ENCODE measurements at regions not wholly inside any gene's neighbourhood (a gene's known extent, or its start where the extent isn't known, plus 50 kb on each side); places are given as distances from the start of the nearest gene placed in this dataset.

DNA sequence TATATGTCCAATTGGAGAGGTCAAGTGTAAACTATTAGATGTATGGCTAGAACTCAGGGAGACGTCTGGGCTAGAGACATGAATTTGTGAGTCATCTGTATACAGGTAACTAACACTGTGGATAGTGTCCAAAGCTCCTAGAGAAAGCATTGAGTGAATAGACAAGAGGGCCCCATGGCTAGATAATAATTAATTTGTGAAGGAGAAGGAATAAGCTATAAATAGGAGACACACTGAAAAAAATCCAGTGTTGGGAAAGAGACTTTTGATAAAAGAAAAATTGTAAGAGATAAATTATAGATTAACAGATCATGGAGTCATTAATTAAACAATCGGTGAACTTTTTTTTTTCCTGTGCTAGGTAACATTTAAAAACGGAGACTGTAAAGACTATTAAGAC lies 326.6 kb upstream of the PRICKLE1 start:
- intact Hi-C loops (cut with micrococcal nuclease) = no loop called here
- no peaks in the 10 kb centered on the region for H3K79me2 ChIP-seq (ENCODE audit: insufficient read depth, low read length)
- H3K36me3 ChIP-seq (replicated peaks in 1 of 2; ENCODE audit: control insufficient read depth in 1 of 2, insufficient read depth in 2 of 2, low read length in 2 of 2) = no peaks in the 10 kb centered on the region
- no peaks in the 10 kb centered on the region for H3K27me3 ChIP-seq (ENCODE audit: control insufficient read depth in 2 of 2, insufficient read depth in 2 of 2, low read length in 2 of 2)
- peaks cover 0 to 8% of the 10 kb centered on the region in 2 donors for H3K9me3 ChIP-seq (replicated peaks in 1 of 2; ENCODE audit: control insufficient read depth in 1 of 2, insufficient read depth in 1 of 2, low read length in 2 of 2)
- H2AFZ ChIP-seq (ENCODE audit: insufficient read depth, low read depth, low read length, poor library complexity, severe bottlenecking) = no peak overlapping the region
- Mint-ChIP-seq H3K9me3 (peaks cover 7 to 15% (median 11%) of the 10 kb centered on the region in 7 donors), H3K4me3 (no peak overlapping the region), H3K4me1 (no peaks in the 10 kb centered on the region), H3K27ac (no peak overlapping the region), H3K36me3 (no peaks in the 10 kb centered on the region), H3K27me3 (ENCODE audit: low read depth in 3 of 3) (no peaks in the 10 kb centered on the region)
- TF ChIP-seq, protein P1, sequence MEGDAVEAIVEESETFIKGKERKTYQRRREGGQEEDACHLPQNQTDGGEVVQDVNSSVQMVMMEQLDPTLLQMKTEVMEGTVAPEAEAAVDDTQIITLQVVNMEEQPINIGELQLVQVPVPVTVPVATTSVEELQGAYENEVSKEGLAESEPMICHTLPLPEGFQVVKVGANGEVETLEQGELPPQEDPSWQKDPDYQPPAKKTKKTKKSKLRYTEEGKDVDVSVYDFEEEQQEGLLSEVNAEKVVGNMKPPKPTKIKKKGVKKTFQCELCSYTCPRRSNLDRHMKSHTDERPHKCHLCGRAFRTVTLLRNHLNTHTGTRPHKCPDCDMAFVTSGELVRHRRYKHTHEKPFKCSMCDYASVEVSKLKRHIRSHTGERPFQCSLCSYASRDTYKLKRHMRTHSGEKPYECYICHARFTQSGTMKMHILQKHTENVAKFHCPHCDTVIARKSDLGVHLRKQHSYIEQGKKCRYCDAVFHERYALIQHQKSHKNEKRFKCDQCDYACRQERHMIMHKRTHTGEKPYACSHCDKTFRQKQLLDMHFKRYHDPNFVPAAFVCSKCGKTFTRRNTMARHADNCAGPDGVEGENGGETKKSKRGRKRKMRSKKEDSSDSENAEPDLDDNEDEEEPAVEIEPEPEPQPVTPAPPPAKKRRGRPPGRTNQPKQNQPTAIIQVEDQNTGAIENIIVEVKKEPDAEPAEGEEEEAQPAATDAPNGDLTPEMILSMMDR (IDR thresholded peaks at IDR 0.05) = no peak
- H3K9ac ChIP-seq (ENCODE audit: insufficient read depth, low read length, poor library complexity, severe bottlenecking) = no peak overlapping the region
- no peaks in the 10 kb centered on the region for H3K4me1 ChIP-seq (ENCODE audit: control insufficient read depth in 1 of 2, insufficient read depth in 2 of 2, low read length in 2 of 2)
- H4K20me1 ChIP-seq (ENCODE audit: insufficient read depth, low read length) = no peaks in the 10 kb centered on the region
- WGBS (ENCODE audit: insufficient coverage) = 86% methylated on average over 1 of the region's 3 CpGs
- no peak for DNase-seq
- H3K4me3 ChIP-seq (replicated peaks in 1 of 3; ENCODE audit: low read depth in 2 of 3, low read length in 3 of 3) = no peak overlapping the region
- H3K27ac ChIP-seq (ENCODE audit: low read depth in 1 of 2, low read length in 2 of 2) = no peak overlapping the region
- H3K4me2 ChIP-seq (replicated peaks; ENCODE audit: extremely low read depth, low read length, poor library complexity, severe bottlenecking) = no peak overlapping the region

DNA sequence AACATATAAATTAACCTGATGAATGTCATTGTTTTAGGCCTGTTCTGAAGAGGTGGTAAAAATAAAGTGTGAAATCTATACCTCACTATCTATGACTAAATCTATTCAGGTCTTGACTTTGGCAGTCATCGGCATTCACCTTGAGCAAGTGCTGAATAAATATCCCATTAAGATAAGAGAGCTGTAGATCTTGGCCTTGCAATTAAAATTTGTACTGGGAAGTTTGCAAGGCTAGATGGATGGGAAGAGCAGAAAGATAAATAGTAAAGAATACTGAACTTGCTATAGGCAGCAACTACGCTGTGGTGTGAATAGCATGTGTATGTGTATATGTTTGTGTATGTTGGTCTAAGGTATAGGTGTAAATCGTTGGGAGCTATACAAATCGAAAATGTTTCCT lies 325.9 kb upstream of the PRICKLE1 start:
- Histone ChIP-seq H3K27ac (ENCODE audit: low read depth in 1 of 2, low read length in 2 of 2) (no peak overlapping the region), H3K27me3 (ENCODE audit: control insufficient read depth in 2 of 2, insufficient read depth in 2 of 2, low read length in 2 of 2) (no peaks in the 10 kb centered on the region), H2AFZ (ENCODE audit: insufficient read depth, low read depth, low read length, poor library complexity, severe bottlenecking) (no peak overlapping the region), H3K36me3 (replicated peaks in 1 of 2; ENCODE audit: control insufficient read depth in 1 of 2, insufficient read depth in 2 of 2, low read length in 2 of 2) (no peaks in the 10 kb centered on the region), H3K4me2 (replicated peaks; ENCODE audit: extremely low read depth, low read length, poor library complexity, severe bottlenecking) (no peak overlapping the region), H3K9me3 (replicated peaks in 1 of 2; ENCODE audit: control insufficient read depth in 1 of 2, insufficient read depth in 1 of 2, low read length in 2 of 2) (peaks cover 0 to 13% of the 10 kb centered on the region in 2 donors), H3K79me2 (ENCODE audit: insufficient read depth, low read length) (no peaks in the 10 kb centered on the region), H4K20me1 (ENCODE audit: insufficient read depth, low read length) (no peaks in the 10 kb centered on the region), H3K9ac (ENCODE audit: insufficient read depth, low read length, poor library complexity, severe bottlenecking) (no peak overlapping the region), H3K4me1 (ENCODE audit: control insufficient read depth in 1 of 2, insufficient read depth in 2 of 2, low read length in 2 of 2) (no peaks in the 10 kb centered on the region), H3K4me3 (replicated peaks in 1 of 3; ENCODE audit: low read depth in 2 of 3, low read length in 3 of 3) (no peak overlapping the region)
- Mint-ChIP-seq H3K4me1 (no peaks in the 10 kb centered on the region), H3K27ac (no peak overlapping the region), H3K9me3 (peaks cover 12 to 18% (median 13%) of the 10 kb centered on the region in 7 donors), H3K36me3 (no peaks in the 10 kb centered on the region), H3K27me3 (ENCODE audit: low read depth in 3 of 3) (no peaks in the 10 kb centered on the region), H3K4me3 (no peak overlapping the region)
- TF ChIP-seq, protein P1 (IDR thresholded peaks at IDR 0.05) = no peak
- DNase-seq = no peak
- intact Hi-C loops (cut with micrococcal nuclease) = no loop called here
- 100% methylated on average over 1 of the region's 4 CpGs for WGBS (ENCODE audit: insufficient coverage)
